Left colon (tissue), 2 donors: ENCODE measurements at regions not wholly inside any gene's neighbourhood (a gene's known extent, or its start where the extent isn't known, plus 50 kb on each side); places are given as distances from the start of the nearest gene placed in this dataset.
"Not testable (repeated sequence)": the region's sequence is repeated elsewhere in the genome, so short reads cannot be mapped to it uniquely, and the experiment has no call there.

Source experiments
- ATAC-seq: fragments of 200-7000 bp; cut with Tn5 transposase; one replicate; pipeline ENCODE4 v1.9.1; 2020; ENCODE audit warnings: mild to moderate bottlenecking, moderate library complexity
- DNase-seq, 2 donors: peaks; one replicate each; pipeline ENCODE4 v3.0.0-alpha.2; 2020
- intact Hi-C, 2 donors: fragments of 100-400 bp; cut with DNase I in 1 of 2; cut with micrococcal nuclease in 1 of 2; formaldehyde crosslinking; loops; one replicate each; pipeline versions ENCODE4 v1.11.2 to v1.14.0; 2022; cut with DNase I, micrococcal nuclease
- donor health status: DM: no; HTN: no; CAD: no.
- donor health status: DM: yes; HTN: yes; CAD: no.

- intact Hi-C loops, DNase-seq: not testable (repeated sequence)
- peak; percentile 96 for ATAC-seq
Observed at GRCh38 chr2:87455209-87455853, 292.6 kb upstream of the PLGLB2 start.

- intact Hi-C loops: not testable (repeated sequence)
- ATAC-seq: peak; percentile 31
- peak in 1 of 2 donors; percentile 18 for DNase-seq
Observed at GRCh38 chr2:87455854-87456249, 292.0 kb upstream of the PLGLB2 start.

- ATAC-seq, DNase-seq, intact Hi-C loops: not testable (repeated sequence)
Observed at GRCh38 chr2:87456477-87457128, 291.3 kb upstream of the PLGLB2 start.

- intact Hi-C loops: not testable (repeated sequence)
Observed at GRCh38 chr2:87457129-87457499, 290.8 kb upstream of the PLGLB2 start.

GRCh38 chr2:87458938-87459337 is 288.9 kb upstream of the PLGLB2 start:
- DNase-seq, intact Hi-C loops, ATAC-seq: not testable (repeated sequence)

More at GRCh38 chr2:87457129-87457499, 290.8 kb upstream of the PLGLB2 start:
- DNase-seq, ATAC-seq: not testable (repeated sequence)

- DNase-seq, intact Hi-C loops, ATAC-seq: not testable (repeated sequence)
Observed at GRCh38 chr2:87460104-87460503, 287.8 kb upstream of the PLGLB2 start.

- ATAC-seq, intact Hi-C loops, DNase-seq: not testable (repeated sequence)
Observed at GRCh38 chr2:87460662-87461061, 287.2 kb upstream of the PLGLB2 start.

GRCh38 chr2:87461671-87462070 is 286.2 kb upstream of the PLGLB2 start:
- ATAC-seq, DNase-seq, intact Hi-C loops: not testable (repeated sequence)

GRCh38 chr2:87464219-87464618 is 283.7 kb upstream of the PLGLB2 start:
- ATAC-seq, intact Hi-C loops, DNase-seq: not testable (repeated sequence)

GRCh38 chr2:87465730-87466129 is 282.2 kb upstream of the PLGLB2 start:
- ATAC-seq, DNase-seq, intact Hi-C loops: not testable (repeated sequence)

GRCh38 chr2:87466591-87467120 is 281.2 kb upstream of the PLGLB2 start:
- DNase-seq (peak; percentile 26 to 51), ATAC-seq (peak; percentile 100)
- intact Hi-C loops: not testable (repeated sequence)

- DNase-seq, ATAC-seq, intact Hi-C loops: not testable (repeated sequence)
Observed at GRCh38 chr2:87468429-87468981, 279.4 kb upstream of the PLGLB2 start.

- ATAC-seq, intact Hi-C loops: not testable (repeated sequence)
- peak; percentile 20 to 31 for DNase-seq
Observed at GRCh38 chr2:87469180-87470151, 278.4 kb upstream of the PLGLB2 start.

GRCh38 chr2:87470381-87471380 is 277.2 kb upstream of the PLGLB2 start:
- intact Hi-C loops, ATAC-seq, DNase-seq: not testable (repeated sequence)

GRCh38 chr2:87471478-87471877 is 276.4 kb upstream of the PLGLB2 start:
- intact Hi-C loops, DNase-seq, ATAC-seq: not testable (repeated sequence)

GRCh38 chr2:87476223-87476872 is 271.5 kb upstream of the PLGLB2 start:
- intact Hi-C loops: not testable (repeated sequence)

GRCh38 chr2:87476936-87477335 is 271.0 kb upstream of the PLGLB2 start:
- intact Hi-C loops, DNase-seq, ATAC-seq: not testable (repeated sequence)

More at GRCh38 chr2:87476223-87476872, 271.5 kb upstream of the PLGLB2 start:
- peak; percentile 86 for ATAC-seq
- not testable (repeated sequence) for DNase-seq
